Islet of Langerhans (tissue), 1 donor: ENCODE measurements at regions not wholly inside any gene's neighbourhood (a gene's known extent, or its start where the extent isn't known, plus 50 kb on each side); places are given as distances from the start of the nearest gene placed in this dataset.
"Not testable (repeated sequence)": the region's sequence is repeated elsewhere in the genome, so short reads cannot be mapped to it uniquely, and the experiment has no call there.

Experiments used
- FAIRE-seq: peaks from one replicate; lab custom pipeline; 2011; peaks lifted over from hg19 to GRCh38; lab: Jason Lieb, UNC

- no peak for FAIRE-seq
These were observed 313.4 kb downstream of the SQOR start for GRCh38 chr15:45948181-45948621.

- no peak for FAIRE-seq
These were observed 324.1 kb downstream of the SQOR start for GRCh38 chr15:45958924-45959323.

DNA sequence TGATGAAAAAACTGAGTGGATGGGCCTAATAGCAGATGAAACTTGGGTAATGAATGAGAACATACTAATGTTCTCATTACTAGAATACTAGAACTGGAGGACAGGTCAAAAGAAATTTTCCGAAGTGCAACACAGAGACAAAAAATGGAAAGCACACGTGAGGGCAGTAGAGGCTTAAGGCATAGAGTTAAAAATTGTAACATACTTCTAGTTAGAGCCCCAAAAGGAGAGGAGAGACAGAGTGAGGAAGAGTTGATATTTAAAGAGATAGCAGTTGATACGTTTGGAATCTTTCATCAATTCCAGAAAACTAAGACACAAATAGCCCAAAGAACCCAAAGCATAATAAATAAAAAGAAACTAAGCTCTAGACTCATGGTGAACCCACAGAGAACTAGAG lies 327.9 kb downstream of the SQOR start:
- no peak for FAIRE-seq

DNA sequence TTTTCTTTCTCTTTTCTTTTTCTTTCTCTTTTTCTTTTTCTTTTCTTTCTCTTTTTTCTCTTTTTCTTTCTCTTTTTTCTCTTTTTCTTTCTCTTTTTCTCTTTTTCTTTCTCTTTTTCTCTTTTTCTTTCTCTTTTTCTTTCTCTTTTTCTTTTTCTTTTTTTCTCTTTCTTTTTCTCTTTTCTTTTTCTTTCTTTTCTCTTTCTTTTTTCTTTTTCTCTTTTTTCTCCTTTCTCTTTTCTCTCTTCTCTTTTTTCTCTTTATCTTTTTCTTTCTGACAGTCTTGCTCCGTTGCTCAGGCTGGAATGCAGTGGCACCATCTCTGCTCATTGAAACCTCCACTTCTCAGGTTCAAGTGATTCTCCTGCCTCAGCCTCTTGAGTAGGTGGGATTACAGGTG lies 335.7 kb downstream of the SQOR start:
- no peak for FAIRE-seq

DNA sequence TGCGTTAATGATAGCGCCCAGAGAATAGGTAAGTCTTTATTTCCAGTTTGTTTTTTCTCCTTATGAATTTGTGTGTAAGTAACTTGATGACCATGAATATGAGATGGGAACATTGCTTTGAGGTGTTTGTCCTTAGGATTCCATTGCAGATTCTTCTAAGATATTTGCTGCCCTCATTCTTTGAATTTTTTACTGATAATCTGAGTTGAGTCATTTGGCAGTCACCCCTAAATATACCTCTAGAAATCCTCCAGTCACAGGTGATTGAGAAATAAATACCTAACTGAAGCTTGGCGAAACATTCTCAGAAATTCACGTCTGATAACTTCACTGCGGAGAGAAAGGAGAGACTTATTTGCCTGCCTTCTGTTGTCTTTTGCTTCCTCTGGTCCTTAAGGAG lies 345.5 kb downstream of the SQOR start:
- no peak for FAIRE-seq

- FAIRE-seq = no peak
These were observed 346.8 kb downstream of the SQOR start for GRCh38 chr15:45981625-45982024.

DNA sequence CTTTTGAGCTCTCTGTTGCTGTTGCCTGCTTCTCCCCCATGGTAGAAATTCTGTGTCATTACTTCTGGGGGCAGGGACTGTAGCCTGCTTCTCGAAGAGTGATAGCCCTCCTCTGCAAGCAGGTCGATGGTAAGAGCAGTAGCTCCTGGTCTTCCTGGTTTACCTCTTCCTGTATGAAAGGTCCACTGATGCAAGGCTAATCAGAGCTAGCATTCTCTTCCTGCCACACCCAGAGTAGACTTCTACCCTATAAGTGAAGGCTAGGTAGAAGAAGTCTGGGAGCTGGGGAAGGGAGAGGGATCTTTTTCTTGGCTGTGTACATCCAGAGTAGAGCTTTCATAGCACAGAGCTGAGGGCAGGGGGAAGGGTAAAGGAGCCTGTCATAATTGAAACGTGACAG lies 357.0 kb downstream of the SQOR start:
- FAIRE-seq = no peak

DNA sequence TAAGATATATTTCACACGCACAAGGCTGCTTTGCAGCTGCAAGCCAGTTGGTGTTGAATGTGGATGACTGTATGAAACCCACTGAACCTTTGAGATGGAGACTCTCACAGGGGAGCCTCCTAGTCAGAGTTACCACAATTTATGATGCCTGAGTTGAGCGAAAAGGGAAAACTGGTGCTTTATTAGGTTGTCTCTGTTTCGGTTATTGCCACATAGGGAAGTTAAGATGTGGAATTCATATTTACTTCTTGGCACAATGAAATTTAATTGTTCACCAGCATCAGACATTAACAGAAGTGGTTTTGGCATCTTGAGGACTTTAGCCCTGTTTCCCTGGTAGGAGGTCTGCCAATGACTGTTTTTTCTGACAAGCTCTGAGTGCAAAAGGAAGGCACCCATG lies 358.2 kb downstream of the SQOR start:
- no peak for FAIRE-seq

GRCh38 chr15:45993508-45993907 lies 358.7 kb downstream of the SQOR start:
- FAIRE-seq = no peak

GRCh38 chr15:45995800-45996199 lies 361.0 kb downstream of the SQOR start:
- no peak for FAIRE-seq

GRCh38 chr15:46014532-46014931 lies 379.7 kb downstream of the SQOR start:
- FAIRE-seq = no peak

DNA sequence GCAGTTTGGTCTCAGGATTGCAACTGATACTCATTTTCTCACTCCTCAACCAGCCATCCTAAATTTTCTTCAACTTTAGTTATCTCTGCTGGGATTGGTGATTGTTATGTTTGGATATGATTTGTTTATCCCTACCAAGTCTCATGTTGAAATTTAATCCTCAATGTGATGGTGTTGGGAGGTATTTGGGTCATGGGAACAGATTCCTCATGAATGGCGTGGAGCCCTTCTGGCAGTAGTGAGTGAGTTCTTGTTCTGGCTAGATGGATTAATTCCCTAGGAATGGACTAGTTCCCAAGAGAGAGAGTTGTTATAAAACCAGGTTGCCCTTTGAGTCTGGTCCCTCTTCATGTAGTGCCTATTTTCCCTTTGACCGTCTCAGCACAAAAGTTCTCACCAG lies 399.9 kb downstream of the SQOR start:
- no peak for FAIRE-seq

DNA sequence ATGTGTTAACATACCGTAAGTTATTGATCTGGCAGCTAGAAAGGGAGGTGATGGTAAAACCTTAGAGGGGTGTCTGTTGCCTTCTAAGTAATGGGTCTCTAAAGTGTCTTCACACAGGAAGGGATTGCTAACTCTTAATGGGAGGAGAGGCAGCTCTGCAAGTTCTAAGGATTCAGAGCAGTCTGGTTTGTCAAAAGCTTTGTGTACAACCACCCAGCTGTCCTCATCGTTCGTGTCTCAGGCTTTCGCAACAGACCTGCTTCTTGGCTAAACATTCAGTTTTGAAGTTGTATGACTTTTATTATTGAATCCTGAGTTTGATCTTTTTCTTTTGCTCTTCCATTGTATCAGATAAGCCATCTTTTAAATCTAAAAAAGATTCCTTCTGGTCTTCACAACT lies 404.9 kb downstream of the SQOR start:
- FAIRE-seq = no peak

DNA sequence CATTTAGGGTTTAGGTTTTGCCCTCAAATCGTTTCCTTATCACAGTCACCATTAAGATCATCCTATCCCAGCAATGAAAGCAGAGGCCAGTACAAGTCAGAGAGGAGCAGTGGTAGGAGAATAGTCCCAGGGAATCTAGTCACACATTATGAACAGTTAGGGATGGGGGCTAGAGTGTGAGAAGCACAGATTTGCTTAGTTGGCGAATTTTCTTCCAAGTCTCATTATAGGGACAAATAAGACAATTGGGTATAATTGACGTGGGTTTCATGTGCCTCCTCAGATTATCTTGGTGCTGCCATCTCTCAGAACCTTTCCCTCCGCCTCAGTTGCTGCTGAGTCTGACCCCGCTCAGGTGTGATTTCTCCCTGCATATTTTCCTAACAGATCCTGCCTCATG lies 407.1 kb downstream of the SQOR start:
- FAIRE-seq = no peak

GRCh38 chr15:46059921-46060594 lies 425.2 kb downstream of the SQOR start:
- no peak for FAIRE-seq

- FAIRE-seq = no peak
These were observed 426.2 kb downstream of the SQOR start for GRCh38 chr15:46061002-46061401.

DNA sequence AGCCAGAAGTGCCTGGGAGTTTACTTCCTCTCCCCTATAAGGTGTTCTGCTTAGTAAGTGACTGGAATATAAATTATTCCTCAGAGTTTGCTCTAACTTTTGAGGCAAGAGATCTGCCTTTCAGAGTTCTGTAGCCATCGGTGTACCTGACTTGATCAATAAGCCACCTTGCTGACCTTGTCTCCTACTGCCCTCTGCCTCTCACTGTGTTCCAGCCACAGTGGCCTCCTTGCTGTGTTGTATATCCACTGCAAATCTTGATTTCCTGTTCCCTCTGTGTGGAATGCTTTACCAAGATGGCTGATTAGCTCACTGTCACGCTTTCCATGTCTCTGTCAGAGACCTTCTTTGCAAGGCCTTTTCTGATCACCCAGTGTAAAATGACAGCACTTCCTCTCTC lies 442.4 kb downstream of the SQOR start:
- FAIRE-seq = no peak

DNA sequence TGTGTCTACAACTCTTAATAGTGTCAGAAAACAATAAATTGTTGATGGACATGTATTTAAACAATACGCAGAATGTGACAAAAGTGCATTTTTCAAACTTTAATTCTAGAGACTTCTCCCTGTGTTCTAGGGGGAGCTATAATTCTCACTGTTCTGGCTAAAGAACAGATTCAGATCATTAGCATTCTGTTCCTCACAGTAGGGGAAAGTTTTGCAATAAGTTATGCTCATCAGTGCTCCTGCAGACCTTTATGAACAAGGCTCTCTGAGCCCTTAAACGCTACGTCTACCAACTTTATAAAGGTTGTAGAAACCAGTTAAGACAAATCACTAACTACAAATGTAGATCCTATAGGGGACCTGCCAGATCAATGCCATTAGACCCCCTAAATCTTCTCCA lies 444.2 kb downstream of the SQOR start:
- no peak for FAIRE-seq

DNA sequence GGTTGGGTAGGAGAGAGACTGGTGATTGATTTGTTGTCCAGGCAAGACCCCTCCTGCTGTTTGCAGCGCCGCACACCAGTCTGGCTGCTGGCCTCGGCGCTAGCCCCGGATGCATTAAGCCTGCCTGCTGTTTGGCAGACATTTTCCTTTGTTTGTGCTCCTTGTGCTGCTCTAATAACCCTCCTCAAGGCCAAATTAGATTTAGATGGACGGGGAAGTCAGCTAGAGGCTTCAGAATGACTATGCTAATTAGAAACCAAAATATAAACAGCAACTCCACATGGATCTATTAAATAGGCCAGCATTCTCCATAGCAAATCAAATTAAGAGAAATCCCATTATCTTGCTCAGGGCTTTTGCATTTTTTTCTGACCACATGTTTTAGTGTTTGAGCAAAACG lies 445.2 kb downstream of the SQOR start:
- no peak for FAIRE-seq

GRCh38 chr15:46088486-46089445 lies 453.9 kb downstream of the SQOR start:
- no peak for FAIRE-seq

- no peak for FAIRE-seq
These were observed 454.7 kb downstream of the SQOR start for GRCh38 chr15:46089467-46089935.

DNA sequence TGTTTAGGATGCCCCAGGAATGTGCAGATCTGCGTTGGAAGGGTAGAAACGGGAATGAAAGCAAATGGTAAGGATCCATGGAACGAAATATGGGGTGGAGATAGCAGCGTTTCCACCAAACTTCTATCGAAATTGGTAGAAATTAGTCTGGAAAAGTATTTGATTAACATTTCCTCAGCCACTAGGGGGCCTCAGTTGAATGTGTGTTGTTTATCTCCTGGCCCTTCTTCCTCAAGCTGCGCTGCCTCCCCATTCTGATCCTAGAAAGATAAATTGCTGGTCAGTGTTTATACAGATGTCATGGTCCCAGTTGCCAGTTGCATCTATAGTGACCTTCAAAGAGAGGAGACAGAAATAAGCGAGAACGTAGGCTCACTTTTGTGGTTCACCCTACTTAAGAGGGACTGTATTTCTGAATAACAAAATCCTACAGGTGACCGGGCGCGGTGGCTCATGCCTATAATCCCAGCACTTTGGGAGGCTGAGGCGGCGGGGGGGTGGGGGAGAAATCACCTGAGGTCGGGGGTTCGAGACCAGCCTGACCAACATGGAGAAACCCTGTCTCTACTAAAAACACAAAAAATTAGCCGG lies 457.1 kb downstream of the SQOR start:
- FAIRE-seq = no peak

DNA sequence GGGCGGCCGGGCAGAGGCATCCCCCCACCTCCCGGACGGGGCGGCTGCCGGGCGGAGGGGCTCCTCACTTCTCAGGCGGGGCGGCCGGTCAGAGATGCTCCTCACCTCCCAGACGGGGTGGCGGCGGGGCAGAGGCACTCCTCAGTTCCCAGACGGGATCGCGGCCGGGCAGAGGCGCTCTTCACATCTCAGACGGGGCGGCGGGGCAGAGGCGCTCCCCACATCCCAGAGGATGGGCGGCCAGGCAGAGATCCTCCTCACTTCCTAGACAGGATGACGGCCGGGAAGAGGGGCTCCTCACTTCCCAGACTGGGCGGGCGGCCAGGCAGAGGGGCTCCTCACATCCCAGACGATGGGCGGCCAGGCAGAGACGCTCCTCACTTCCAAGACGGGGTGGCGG lies 463.2 kb downstream of the SQOR start:
- not testable (repeated sequence) for FAIRE-seq
